Stimulated activated CD8-positive, alpha-beta memory T cell treated with anti-CD3 and anti-CD28 coated beads, Interleukin-2, amount 100 ng/mL, for 1 hour (primary cell): ENCODE measurements at regions not wholly inside any gene's neighbourhood (a gene's known extent, or its start where the extent isn't known, plus 50 kb on each side); places are given as distances from the start of the nearest gene placed in this dataset.

Experiments used
- DNase-seq, 2 donors: peaks; one replicate each; pipeline ENCODE4 v3.0.0-alpha.2; 2020; ENCODE audit warnings: low read depth in 2 of 2

GRCh38 chr2:7969756-7970515, 711.9 kb upstream of the ID2 start:
- no peak for DNase-seq

GRCh38 chr2:7971248-7971647, 710.6 kb upstream of the ID2 start:
- no peak for DNase-seq

GRCh38 chr2:7971841-7972240, 710.0 kb upstream of the ID2 start:
- DNase-seq, result no peak

GRCh38 chr2:7972670-7973069, 709.2 kb upstream of the ID2 start:
- no peak for DNase-seq

- no peak for DNase-seq
Measured at GRCh38 chr2:7973801-7974480, 707.9 kb upstream of the ID2 start.

GRCh38 chr2:7974936-7975335, 706.9 kb upstream of the ID2 start:
- no peak for DNase-seq

GRCh38 chr2:7976206-7976605, 705.6 kb upstream of the ID2 start:
- DNase-seq, result no peak

- DNase-seq, result no peak
Measured at GRCh38 chr2:7977981-7978380, 703.9 kb upstream of the ID2 start.

GRCh38 chr2:7982054-7982453, 699.8 kb upstream of the ID2 start:
- no peak for DNase-seq

- no peak for DNase-seq
Measured at GRCh38 chr2:7983451-7983850, 698.4 kb upstream of the ID2 start.

GRCh38 chr2:7983912-7984311, 697.9 kb upstream of the ID2 start:
- no peak for DNase-seq

GRCh38 chr2:7984693-7985353, 697.0 kb upstream of the ID2 start:
- no peak for DNase-seq

- no peak for DNase-seq
Measured at GRCh38 chr2:7986431-7986830, 695.4 kb upstream of the ID2 start.

GRCh38 chr2:7987992-7988391, 693.9 kb upstream of the ID2 start:
- DNase-seq, result no peak

- no peak for DNase-seq
Measured at GRCh38 chr2:7988440-7988839, 693.4 kb upstream of the ID2 start.

- DNase-seq, result no peak
Measured at GRCh38 chr2:7989823-7990222, 692.0 kb upstream of the ID2 start.

GRCh38 chr2:7992612-7993602, 688.9 kb upstream of the ID2 start:
- DNase-seq, result no peak

GRCh38 chr2:7994397-7994951, 687.4 kb upstream of the ID2 start:
- DNase-seq, result no peak

GRCh38 chr2:7997279-7997678, 684.6 kb upstream of the ID2 start:
- no peak for DNase-seq

GRCh38 chr2:7999683-8000476, 682.0 kb upstream of the ID2 start:
- DNase-seq, result no peak

- DNase-seq, result no peak
Measured at GRCh38 chr2:8000870-8001269, 681.0 kb upstream of the ID2 start.
